Brain microvascular endothelial cell (primary cell): ENCODE measurements at regions not wholly inside any gene's neighbourhood (a gene's known extent, or its start where the extent isn't known, plus 50 kb on each side); places are given as distances from the start of the nearest gene placed in this dataset.

Experiments used
- DNase-seq: peaks from one replicate; pipeline ENCODE4 v3.0.0-alpha.2; 2020
- H3K27ac ChIP-seq: fragments of 250-450 bp; sonication (Bioruptor Pico); 2 replicates; pipeline ENCODE4 v1.5.1; 2020; ENCODE audit warnings: mild to moderate bottlenecking, moderate library complexity
- H3K27me3 ChIP-seq: fragments of 250-450 bp; sonication (Bioruptor Pico); replicated peaks from 2 replicates; pipeline ENCODE4 v1.5.1; 2020; ENCODE audit warnings: mild to moderate bottlenecking
- H3K36me3 ChIP-seq: fragments of 250-450 bp; sonication (Bioruptor Pico); replicated peaks from 2 replicates; pipeline ENCODE4 v1.5.1; 2020; ENCODE audit warnings: mild to moderate bottlenecking
- H3K4me3 ChIP-seq: 2 replicates; pipeline ENCODE4 v1.5.1; 2011; ENCODE audit warnings: low read depth, mild to moderate bottlenecking, control low read depth, low read length, moderate library complexity
- CTCF ChIP-seq: IDR thresholded peaks from 2 replicates; pipeline ENCODE4 v1.5.1; 2011; ENCODE audit warnings: low read depth, mild to moderate bottlenecking, moderate library complexity, low read length, control low read depth, inconsistent platforms; ENCODE audit errors: missing control alignments
- in situ Hi-C: cut with HindIII; loops from 2 replicates; pipeline ENCODE4 v1.10.0; 2017; ENCODE audit warnings: low sequenced_read_pairs, low pct_ligation_motif_present

- DNase-seq: no peak
- no peak overlapping the region for H3K4me3 ChIP-seq
- H3K36me3 ChIP-seq: no peaks in the 10 kb centered on the region
- H3K27me3 ChIP-seq: no peaks in the 10 kb centered on the region
- no peak for TF ChIP-seq CTCF
- in situ Hi-C loops: no loop called here
- no peak overlapping the region for H3K27ac ChIP-seq
Measured at GRCh38 chrX:13239272-13239671, 80.6 kb downstream of the ATXN3L start.

GRCh38 chrX:13235930-13236329, 83.9 kb downstream of the ATXN3L start:
- H3K36me3 ChIP-seq: no peaks in the 10 kb centered on the region
- H3K27ac ChIP-seq: no peak overlapping the region
- in situ Hi-C loops: no loop called here
- no peak for TF ChIP-seq CTCF
- no peak for DNase-seq
- no peaks in the 10 kb centered on the region for H3K27me3 ChIP-seq
- H3K4me3 ChIP-seq: no peak overlapping the region

- in situ Hi-C loops: no loop called here
- no peak for DNase-seq
- no peak overlapping the region for H3K27ac ChIP-seq
- H3K4me3 ChIP-seq: no peak overlapping the region
- H3K36me3 ChIP-seq: no peaks in the 10 kb centered on the region
- TF ChIP-seq CTCF: no peak
- H3K27me3 ChIP-seq: no peaks in the 10 kb centered on the region
Measured at GRCh38 chrX:13232484-13232883, 87.4 kb downstream of the ATXN3L start.

- H3K27ac ChIP-seq: no peak overlapping the region
- TF ChIP-seq CTCF: no peak
- no peaks in the 10 kb centered on the region for H3K27me3 ChIP-seq
- no peaks in the 10 kb centered on the region for H3K36me3 ChIP-seq
- DNase-seq: no peak
- no peak overlapping the region for H3K4me3 ChIP-seq
- in situ Hi-C loops: no loop called here
Measured at GRCh38 chrX:13226214-13226613, 93.6 kb downstream of the ATXN3L start.

GRCh38 chrX:13223868-13224567, 95.8 kb downstream of the ATXN3L start:
- peak; percentile 83 for DNase-seq
- peak; percentile 33 for TF ChIP-seq CTCF
- peak overlapping the region; percentile 65 for H3K27ac ChIP-seq
- no peaks in the 10 kb centered on the region for H3K36me3 ChIP-seq
- no peak overlapping the region for H3K4me3 ChIP-seq
- in situ Hi-C loops: no loop called here
- H3K27me3 ChIP-seq: no peaks in the 10 kb centered on the region

- DNase-seq: peak; percentile 49
- no peaks in the 10 kb centered on the region for H3K27me3 ChIP-seq
- in situ Hi-C loops: no loop called here
- H3K27ac ChIP-seq: peak overlapping the region; percentile 66
- no peak overlapping the region for H3K4me3 ChIP-seq
- no peaks in the 10 kb centered on the region for H3K36me3 ChIP-seq
- no peak for TF ChIP-seq CTCF
Measured at GRCh38 chrX:13220916-13221315, 98.9 kb downstream of the ATXN3L start.
